ENCODE measurements at regions not wholly inside any gene's neighbourhood (a gene's known extent, or its start where the extent isn't known, plus 50 kb on each side); places are given as distances from the start of the nearest gene placed in this dataset.

- Mint-ChIP-seq H3K4me3 (no peak overlapping the region), H3K9me3 (peaks cover 5 to 6% of the 10 kb centered on the region in 2 experiments; a peak in 2 of 5 replicates), H3K36me3 (ENCODE audit: insufficient read depth in 1 of 3, low read depth in 3 of 3) (peaks cover 0 to 7% (median 2%) of the 10 kb centered on the region in 3 experiments; a peak in 2 of 7 replicates), H3K27me3 (ENCODE audit: low read depth) (no peaks in the 10 kb centered on the region), H3K4me1 (no peaks in the 10 kb centered on the region), H3K27ac (no peak overlapping the region)
- Histone ChIP-seq H3K27ac (ENCODE audit: insufficient read length, low read depth, low read length) (no peak overlapping the region), H3K27me3 (ENCODE audit: insufficient read depth, low read length) (no peaks in the 10 kb centered on the region), H4K20me1 (ENCODE audit: control insufficient read depth, insufficient read depth, insufficient read length) (no peaks in the 10 kb centered on the region), H2AFZ (ENCODE audit: low read length) (no peak overlapping the region), H2BK20ac (ENCODE audit: low read depth, low read length, poor library complexity, severe bottlenecking) (no peak overlapping the region), H4K5ac (ENCODE audit: insufficient read length, low read depth, low read length) (no peak overlapping the region), H2BK120ac (ENCODE audit: low read depth, low read length, poor library complexity, severe bottlenecking) (no peak overlapping the region), H2BK12ac (ENCODE audit: insufficient read length, low read depth, low read length) (no peak overlapping the region), H3K79me2 (ENCODE audit: insufficient read depth, low read length) (no peaks in the 10 kb centered on the region), H3K14ac (ENCODE audit: insufficient read depth, low read length) (no peak overlapping the region), H3K4ac (ENCODE audit: low read depth, low read length) (no peak overlapping the region), H3K4me1 (ENCODE audit: insufficient read depth, low read length) (no peaks in the 10 kb centered on the region), H3K4me2 (ENCODE audit: insufficient read depth, insufficient read length, low read length) (no peak overlapping the region), H2AK5ac (ENCODE audit: insufficient read length, low read length) (no peak overlapping the region), H3K56ac (ENCODE audit: insufficient read length, low read depth, low read length) (no peak overlapping the region), H3K9ac (ENCODE audit: extremely low read depth, insufficient read length, low read length) (no peak overlapping the region), H3K23ac (ENCODE audit: insufficient read length, low read depth, low read length) (no peak overlapping the region), H3K79me1 (ENCODE audit: insufficient read depth, low read depth, low read length, poor library complexity, severe bottlenecking) (no peaks in the 10 kb centered on the region), H3T11ph (ENCODE audit: low read length) (no peak overlapping the region), H4K91ac (ENCODE audit: insufficient read length, low read depth, low read length) (no peak overlapping the region), H4K8ac (replicated peaks; ENCODE audit: insufficient read length, low read depth, low read length) (no peak overlapping the region), H3K9me3 (ENCODE audit: control insufficient read depth, low read depth, low read length) (no peaks in the 10 kb centered on the region), H3K23me2 (ENCODE audit: insufficient read length, low read depth, low read length, poor library complexity, severe bottlenecking) (no peaks in the 10 kb centered on the region), H3K18ac (ENCODE audit: insufficient read length, low read depth, low read length) (no peak overlapping the region), H2BK15ac (ENCODE audit: low read depth, low read length) (no peak overlapping the region), H2BK5ac (ENCODE audit: insufficient read length, low read length) (no peak overlapping the region)
- WGBS (ENCODE audit: extremely low coverage, insufficient read length, low lambda C conversion rate) = no CpG with 5 or more reads among the region's 2 CpGs
- no peak for TF ChIP-seq CTCF (conservative IDR thresholded peaks at IDR 0.05)
- DNase-seq = no peak
Measured at GRCh38 chr5:143550986-143551630, 147.6 kb upstream of the NR3C1 start.

Data from H9 (cell line).